ENCODE measurements at regions not wholly inside any gene's neighbourhood (a gene's known extent, or its start where the extent isn't known, plus 50 kb on each side); places are given as distances from the start of the nearest gene placed in this dataset.

GRCh38 chr19:28066988-28067387, 1146.0 kb downstream of the UQCRFS1 start:
- Histone ChIP-seq H3K27me3 (ENCODE audit: insufficient read depth, low read length) (no peaks in the 10 kb centered on the region), H4K20me1 (ENCODE audit: insufficient read depth, low read length) (no peaks in the 10 kb centered on the region), H3K27ac (ENCODE audit: low read depth, low read length) (no peak overlapping the region), H3K9me3 (ENCODE audit: low read depth, low read length) (peaks cover 2% of the 10 kb centered on the region), H3K79me2 (ENCODE audit: insufficient read depth, low read length) (no peaks in the 10 kb centered on the region), H3K4me1 (ENCODE audit: insufficient read depth, low read length) (no peaks in the 10 kb centered on the region), H3K36me3 (ENCODE audit: insufficient read depth, low read length) (no peaks in the 10 kb centered on the region), H2AFZ (ENCODE audit: low read length) (no peak overlapping the region), H3K4me2 (ENCODE audit: insufficient read depth, low read length) (no peak overlapping the region), H3K4me3 (ENCODE audit: insufficient read depth, low read length) (no peak overlapping the region)
- TF ChIP-seq CTCF (IDR thresholded peaks at IDR 0.05; ENCODE audit: extremely low read depth, low read depth, low read length): no peak
- no peak for DNase-seq (ENCODE audit: insufficient read length, low spot score, missing footprints)

GRCh38 chr19:28066161-28066560, 1146.8 kb downstream of the UQCRFS1 start:
- no peak overlapping the region for H2AFZ ChIP-seq (ENCODE audit: low read length)
- no peak overlapping the region for H3K4me2 ChIP-seq (ENCODE audit: insufficient read depth, low read length)
- H3K27ac ChIP-seq (ENCODE audit: low read depth, low read length): no peak overlapping the region
- no peak for DNase-seq (ENCODE audit: insufficient read length, low spot score, missing footprints)
- no peaks in the 10 kb centered on the region for H3K79me2 ChIP-seq (ENCODE audit: insufficient read depth, low read length)
- H3K36me3 ChIP-seq (ENCODE audit: insufficient read depth, low read length): no peaks in the 10 kb centered on the region
- no peaks in the 10 kb centered on the region for H4K20me1 ChIP-seq (ENCODE audit: insufficient read depth, low read length)
- no peaks in the 10 kb centered on the region for H3K27me3 ChIP-seq (ENCODE audit: insufficient read depth, low read length)
- no peaks in the 10 kb centered on the region for H3K4me1 ChIP-seq (ENCODE audit: insufficient read depth, low read length)
- H3K9me3 ChIP-seq (ENCODE audit: low read depth, low read length): peaks cover 2% of the 10 kb centered on the region
- no peak overlapping the region for H3K4me3 ChIP-seq (ENCODE audit: insufficient read depth, low read length)
- no peak for TF ChIP-seq CTCF (IDR thresholded peaks at IDR 0.05; ENCODE audit: extremely low read depth, low read depth, low read length)

GRCh38 chr19:28065026-28065425, 1147.9 kb downstream of the UQCRFS1 start:
- H3K36me3 ChIP-seq (ENCODE audit: insufficient read depth, low read length): no peaks in the 10 kb centered on the region
- no peaks in the 10 kb centered on the region for H4K20me1 ChIP-seq (ENCODE audit: insufficient read depth, low read length)
- H3K9me3 ChIP-seq (ENCODE audit: low read depth, low read length): peaks cover 2% of the 10 kb centered on the region
- H3K4me3 ChIP-seq (ENCODE audit: insufficient read depth, low read length): no peak overlapping the region
- H3K79me2 ChIP-seq (ENCODE audit: insufficient read depth, low read length): no peaks in the 10 kb centered on the region
- no peak for TF ChIP-seq CTCF (IDR thresholded peaks at IDR 0.05; ENCODE audit: extremely low read depth, low read depth, low read length)
- no peaks in the 10 kb centered on the region for H3K27me3 ChIP-seq (ENCODE audit: insufficient read depth, low read length)
- no peaks in the 10 kb centered on the region for H3K4me1 ChIP-seq (ENCODE audit: insufficient read depth, low read length)
- no peak overlapping the region for H3K4me2 ChIP-seq (ENCODE audit: insufficient read depth, low read length)
- no peak overlapping the region for H2AFZ ChIP-seq (ENCODE audit: low read length)
- H3K27ac ChIP-seq (ENCODE audit: low read depth, low read length): no peak overlapping the region
- no peak for DNase-seq (ENCODE audit: insufficient read length, low spot score, missing footprints)

GRCh38 chr19:28063702-28064101, 1149.2 kb downstream of the UQCRFS1 start:
- Histone ChIP-seq H3K27me3 (ENCODE audit: insufficient read depth, low read length) (no peaks in the 10 kb centered on the region), H3K79me2 (ENCODE audit: insufficient read depth, low read length) (no peaks in the 10 kb centered on the region), H3K4me1 (ENCODE audit: insufficient read depth, low read length) (no peaks in the 10 kb centered on the region), H3K36me3 (ENCODE audit: insufficient read depth, low read length) (no peaks in the 10 kb centered on the region), H2AFZ (ENCODE audit: low read length) (no peak overlapping the region), H3K4me2 (ENCODE audit: insufficient read depth, low read length) (no peak overlapping the region), H4K20me1 (ENCODE audit: insufficient read depth, low read length) (no peaks in the 10 kb centered on the region), H3K4me3 (ENCODE audit: insufficient read depth, low read length) (no peak overlapping the region), H3K9me3 (ENCODE audit: low read depth, low read length) (peaks cover 8% of the 10 kb centered on the region), H3K27ac (ENCODE audit: low read depth, low read length) (no peak overlapping the region)
- DNase-seq (ENCODE audit: insufficient read length, low spot score, missing footprints): no peak
- no peak for TF ChIP-seq CTCF (IDR thresholded peaks at IDR 0.05; ENCODE audit: extremely low read depth, low read depth, low read length)

Measured in osteoblast (primary cell).